ENCODE measurements at regions not wholly inside any gene's neighbourhood (a gene's known extent, or its start where the extent isn't known, plus 50 kb on each side); places are given as distances from the start of the nearest gene placed in this dataset.

DNA sequence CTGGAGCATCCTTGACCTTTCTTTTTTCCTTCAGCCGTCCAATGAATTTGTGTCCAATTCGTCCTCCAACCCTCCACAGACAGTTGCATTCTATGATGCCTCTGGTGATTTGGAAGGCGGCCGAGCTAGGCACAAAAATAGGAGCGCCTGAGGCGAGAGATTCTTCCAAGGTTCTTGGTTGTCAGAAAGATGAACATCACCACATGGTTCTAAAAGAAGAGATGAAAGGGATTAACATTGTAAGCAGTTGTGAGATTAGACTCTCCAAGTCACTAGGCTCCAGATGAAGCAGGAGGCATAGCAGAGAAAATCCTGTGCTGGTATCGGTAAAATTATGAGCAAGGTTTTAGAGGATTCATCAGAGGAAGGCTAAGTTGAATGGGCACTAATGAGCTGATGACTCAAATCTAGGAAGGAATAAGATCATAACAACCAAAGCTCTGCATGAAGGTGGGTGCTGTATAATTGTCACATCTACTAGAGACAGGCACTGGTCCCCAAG, 75.4 kb upstream of the MAP4K3 start:
- H2AK5ac ChIP-seq (ENCODE audit: low read depth, low read length) = no peak overlapping the region; the same call in 1 of the 2 replicates
- TF ChIP-seq NRF1 (IDR thresholded peaks at IDR 0.05; ENCODE audit: low read depth, low read length) = no peak
- no peak for TF ChIP-seq YY1 (IDR thresholded peaks at IDR 0.05; ENCODE audit: low read depth, low read length)
- no peak for TF ChIP-seq SIN3A (conservative IDR thresholded peaks at IDR 0.05 in 1 of 2, IDR thresholded peaks at IDR 0.05 in 1 of 2; ENCODE audit: low read depth in 1 of 2, low read length in 2 of 2)
- TF ChIP-seq RBBP5 (IDR thresholded peaks at IDR 0.05; ENCODE audit: borderline replicate concordance, low read depth, low read length) = no peak
- TF ChIP-seq SIRT6 (IDR thresholded peaks at IDR 0.05; ENCODE audit: low read length) = no peak
- no peak for TF ChIP-seq SAP30 (IDR thresholded peaks at IDR 0.05; ENCODE audit: insufficient read depth, insufficient replicate concordance, low read length)
- H2BK12ac ChIP-seq (ENCODE audit: low read depth, low read length) = no peak overlapping the region
- no peaks in the 10 kb centered on the region for H4K20me1 ChIP-seq (replicated peaks in 1 of 2; ENCODE audit: control insufficient read depth in 1 of 2, insufficient read depth in 2 of 2, low read length in 2 of 2)
- H3K4me1 ChIP-seq (replicated peaks in 1 of 4; ENCODE audit: control insufficient read depth in 3 of 4, insufficient read depth in 4 of 4, low read length in 3 of 4) = peaks cover 5 to 27% (median 15%) of the 10 kb centered on the region in 4 experiments
- H3K14ac ChIP-seq (ENCODE audit: insufficient read length) = no peak overlapping the region
- no peak overlapping the region for H3K4me2 ChIP-seq (ENCODE audit: insufficient read depth in 1 of 2, low read depth in 2 of 2, low read length in 2 of 2)
- no peak overlapping the region for H2AFZ ChIP-seq (ENCODE audit: low read length)
- H3K18ac ChIP-seq (ENCODE audit: extremely low read depth, low read length) = no peak overlapping the region
- no peaks in the 10 kb centered on the region for H3K36me3 ChIP-seq (ENCODE audit: control insufficient read depth in 2 of 4, insufficient read depth in 4 of 4, low read length in 3 of 4)
- H3K4ac ChIP-seq (replicated peaks; ENCODE audit: insufficient read length, low read depth, low read length) = no peak overlapping the region
- H3K79me2 ChIP-seq (ENCODE audit: control insufficient read depth in 1 of 2, insufficient read depth in 2 of 2, low read length in 2 of 2) = no peaks in the 10 kb centered on the region
- peak overlapping the region; percentile 57; the same call in 1 of the 2 replicates for H2BK20ac ChIP-seq (ENCODE audit: low read length)
- H3K27ac ChIP-seq (ENCODE audit: low read depth, low read length) = no peak overlapping the region
- no peak overlapping the region for H2BK5ac ChIP-seq (ENCODE audit: low read depth, low read length)
- no peak for DNase-seq (ENCODE audit: low read depth in 1 of 2, low spot score in 2 of 2)
- no peaks in the 10 kb centered on the region for H3K79me1 ChIP-seq (ENCODE audit: low read depth, low read length)
- no peak overlapping the region for H4K8ac ChIP-seq (ENCODE audit: extremely low read depth, insufficient read depth, low read length)
- FAIRE-seq = no peak
- ChIA-PET CTCF (ENCODE audit: partially characterized antibody) (interaction anchor here (0.6 to 4.3 kb wide), 10 partner anchors 10 to 1751 kb away, joined by 3 to 19 read pairs (median 4); no protein-coding TSS in a partner anchor), POLR2A (ENCODE audit: partially characterized antibody) (interaction anchor here (0.7 kb wide), 1 partner anchor 81 kb away, joined by 3 read pairs; no protein-coding TSS in a partner anchor)
- H3K23ac ChIP-seq (ENCODE audit: insufficient read length) = no peak overlapping the region
- no peak overlapping the region for H2BK15ac ChIP-seq (ENCODE audit: low read length)
- H3K4me3 ChIP-seq (ENCODE audit: extremely low read depth in 1 of 4, insufficient read depth in 2 of 4, low read depth in 3 of 4, low read length in 4 of 4) = no peak overlapping the region
- no peak overlapping the region for H2BK120ac ChIP-seq (replicated peaks; ENCODE audit: low read depth, low read length)
- no peaks in the 10 kb centered on the region for H3K27me3 ChIP-seq (replicated peaks in 1 of 4; ENCODE audit: control insufficient read depth in 3 of 4, extremely low read depth in 1 of 4, insufficient read depth in 3 of 4, low read length in 3 of 4)
- no peak overlapping the region for H3K56ac ChIP-seq (replicated peaks; ENCODE audit: insufficient read length, low read depth, low read length)
- H4K91ac ChIP-seq (replicated peaks; ENCODE audit: insufficient read length, low read length) = no peak overlapping the region
- no peak overlapping the region for H4K5ac ChIP-seq (ENCODE audit: insufficient read length, low read depth, low read length)
- no peak overlapping the region for H3K9ac ChIP-seq (replicated peaks in 1 of 4; ENCODE audit: extremely low read depth in 1 of 4, low read depth in 3 of 4, low read length in 3 of 4)
- no peaks in the 10 kb centered on the region for H3K9me3 ChIP-seq (ENCODE audit: insufficient read depth in 2 of 2, low read depth in 1 of 2, low read length in 1 of 2)
- 94% methylated on average over 7 of the region's 7 CpGs; no CpG with 5 or more reads in 1 of the 2 experiments for WGBS, 2 experiments (ENCODE audit: extremely low coverage in 1 of 2, insufficient coverage in 1 of 2, insufficient read length in 1 of 2, insufficient replicate concordance in 2 of 2, low coverage in 1 of 2, low lambda C conversion rate in 2 of 2, missing lambda C conversion rate in 1 of 2)
- no peaks in the 10 kb centered on the region for H3K23me2 ChIP-seq (ENCODE audit: low read depth, low read length)

All from H1 (cell line).